Upper lobe of left lung (tissue), 6 donors: ENCODE measurements at regions not wholly inside any gene's neighbourhood (a gene's known extent, or its start where the extent isn't known, plus 50 kb on each side); places are given as distances from the start of the nearest gene placed in this dataset.

Experiments
- ATAC-seq, 2 donors: fragments of 200-7000 bp; cut with Tn5 transposase; one replicate each; pipeline ENCODE4 v1.9.1; 2022; ENCODE audit warnings: mild to moderate bottlenecking in 2 of 2, moderate library complexity in 2 of 2; ENCODE audit not compliant: low FRiP score in 2 of 2
- DNase-seq, 2 donors: peaks; one replicate each; pipeline ENCODE4 v3.0.0-alpha.2; 2019 to 2020
- H3K27ac ChIP-seq, 4 donors: fragments of 200-600 bp; sonication (generic); one replicate each; pipeline ENCODE4 v1.5.1; 2016 to 2019
- H3K27me3 ChIP-seq, 4 donors: fragments of 200-600 bp; sonication (generic); one replicate each; pipeline ENCODE4 v1.5.1; 2017 to 2019
- H3K36me3 ChIP-seq, 4 donors: fragments of 200-600 bp; sonication (generic); one replicate each; pipeline ENCODE4 v1.5.1; 2016 to 2019
- H3K4me1 ChIP-seq, 4 donors: fragments of 200-600 bp; sonication (generic); one replicate each; pipeline ENCODE4 v1.5.1; 2018 to 2019
- H3K4me3 ChIP-seq, 4 donors: fragments of 200-600 bp; sonication (generic); one replicate each; pipeline ENCODE4 v1.5.1; 2017 to 2019; ENCODE audit warnings: mild to moderate bottlenecking in 2 of 4, moderate library complexity in 1 of 4
- H3K9me3 ChIP-seq, 4 donors: fragments of 200-600 bp; sonication (generic); one replicate each; pipeline ENCODE4 v1.5.1; 2018 to 2019
- CTCF ChIP-seq, 6 experiments: fragments of 450-650 bp in 4 of 6; fragments of 200-600 bp in 2 of 6; sonication (generic) in 2 of 6; IDR thresholded peaks; one replicate each; pipeline ENCODE4 v1.5.1; 2016 to 2019; ENCODE audit warnings: antibody characterized with exemption in 6 of 6
- EP300 ChIP-seq, 4 donors: sonication (generic); formaldehyde crosslinking; IDR thresholded peaks; one replicate each; pipeline ENCODE4 v1.5.1; 2017; ENCODE audit warnings: antibody characterized with exemption in 4 of 4, control low read depth in 2 of 4
- POLR2A ChIP-seq, 4 donors: fragments of 450-650 bp; IDR thresholded peaks; one replicate each; pipeline ENCODE4 v1.5.1; 2016 to 2017; ENCODE audit warnings: antibody characterized with exemption in 4 of 4, mild to moderate bottlenecking in 2 of 4
- POLR2AphosphoS5 ChIP-seq, 2 donors: sonication (generic); formaldehyde crosslinking; IDR thresholded peaks; one replicate each; pipeline ENCODE4 v1.5.1; 2017; ENCODE audit warnings: antibody characterized with exemption in 2 of 2
- WGBS, 2 donors: methylation state at CpG; one replicate each; pipeline ENCODE4 v1.1.5; 2017 to 2018; 5-methylcytosine and 5-hydroxymethylcytosine counted together
- donor health status: DM: no; HTN: no; CAD: no; lungs with moderate emphysema.
- donor health status: DM: no; HTN: yes; CAD: no; lungs with severe emphysema.

GRCh38 chr5:36384845-36385244 is 83.1 kb upstream of the RANBP3L start:
- peaks cover 0 to 17% (median 3%) of the 10 kb centered on the region in 4 donors for H3K4me1 ChIP-seq
- no peak for DNase-seq
- peak overlapping the region in 1 of 4 donors; percentile 2 for H3K27ac ChIP-seq
- TF ChIP-seq POLR2AphosphoS5 (IDR thresholded peaks at IDR 0.05) = peak in 1 of 2 donors; percentile 14
- no peak for TF ChIP-seq POLR2A (IDR thresholded peaks at IDR 0.05)
- TF ChIP-seq EP300 (IDR thresholded peaks at IDR 0.05) = no peak
- no peak for TF ChIP-seq CTCF (IDR thresholded peaks at IDR 0.05)
- 23 to 26% methylated on average over 3 of the region's 3 CpGs for WGBS, 2 donors
- no peaks in the 10 kb centered on the region for H3K27me3 ChIP-seq
- ATAC-seq = no peak
- no peaks in the 10 kb centered on the region for H3K9me3 ChIP-seq
- no peak overlapping the region for H3K4me3 ChIP-seq
- H3K36me3 ChIP-seq = no peaks in the 10 kb centered on the region

GRCh38 chr5:36385495-36385894 is 83.8 kb upstream of the RANBP3L start:
- Histone ChIP-seq H3K36me3 (no peaks in the 10 kb centered on the region), H3K4me3 (no peak overlapping the region), H3K27ac (no peak overlapping the region), H3K27me3 (no peaks in the 10 kb centered on the region), H3K4me1 (peaks cover 0 to 17% (median 3%) of the 10 kb centered on the region in 4 donors), H3K9me3 (no peaks in the 10 kb centered on the region)
- WGBS, 2 donors = 93 to 94% methylated on average over 2 of the region's 2 CpGs
- TF ChIP-seq EP300 (IDR thresholded peaks at IDR 0.05) (no peak), POLR2AphosphoS5 (IDR thresholded peaks at IDR 0.05) (no peak), POLR2A (IDR thresholded peaks at IDR 0.05) (no peak), CTCF (IDR thresholded peaks at IDR 0.05) (no peak)
- no peak for DNase-seq
- no peak for ATAC-seq

GRCh38 chr5:36388288-36388687 is 86.6 kb upstream of the RANBP3L start:
- Histone ChIP-seq H3K27ac (no peak overlapping the region), H3K36me3 (no peaks in the 10 kb centered on the region), H3K9me3 (no peaks in the 10 kb centered on the region), H3K4me1 (peaks cover 0 to 17% (median 8%) of the 10 kb centered on the region in 4 donors), H3K4me3 (no peak overlapping the region), H3K27me3 (no peaks in the 10 kb centered on the region)
- TF ChIP-seq POLR2A (IDR thresholded peaks at IDR 0.05) (no peak), CTCF (IDR thresholded peaks at IDR 0.05) (no peak), EP300 (IDR thresholded peaks at IDR 0.05) (no peak)
- ATAC-seq (no peak), DNase-seq (no peak)
- WGBS, 2 donors = 79 to 82% methylated on average over 4 of the region's 4 CpGs

- H3K27me3 ChIP-seq = no peaks in the 10 kb centered on the region
- WGBS, 2 donors = 28 to 32% methylated on average over 4 of the region's 4 CpGs
- no peak overlapping the region for H3K4me3 ChIP-seq
- no peaks in the 10 kb centered on the region for H3K36me3 ChIP-seq
- H3K27ac ChIP-seq = no peak overlapping the region
- DNase-seq (peak in 1 of 2 donors; percentile 50), ATAC-seq (peak in 1 of 2 donors; percentile 78)
- H3K4me1 ChIP-seq = peaks cover 0 to 17% (median 8%) of the 10 kb centered on the region in 4 donors
- TF ChIP-seq POLR2A (IDR thresholded peaks at IDR 0.05) (no peak), POLR2AphosphoS5 (IDR thresholded peaks at IDR 0.05) (no peak), EP300 (IDR thresholded peaks at IDR 0.05) (no peak), CTCF (IDR thresholded peaks at IDR 0.05) (no peak)
- H3K9me3 ChIP-seq = no peaks in the 10 kb centered on the region
These were observed 87.5 kb upstream of the RANBP3L start for GRCh38 chr5:36389245-36389644.

- no peak for TF ChIP-seq POLR2A (IDR thresholded peaks at IDR 0.05)
- TF ChIP-seq POLR2AphosphoS5 (IDR thresholded peaks at IDR 0.05) = no peak
- TF ChIP-seq EP300 (IDR thresholded peaks at IDR 0.05) = no peak
- no peaks in the 10 kb centered on the region for H3K27me3 ChIP-seq
- ATAC-seq (no peak), DNase-seq (no peak)
- H3K4me1 ChIP-seq = peaks cover 0 to 12% (median 8%) of the 10 kb centered on the region in 4 donors
- peak overlapping the region in 1 of 4 donors; percentile 29 for H3K27ac ChIP-seq
- H3K4me3 ChIP-seq = no peak overlapping the region
- H3K9me3 ChIP-seq = no peaks in the 10 kb centered on the region
- H3K36me3 ChIP-seq = no peaks in the 10 kb centered on the region
- WGBS, 2 donors = 59 to 75% methylated on average over 9 of the region's 9 CpGs
These were observed 88.9 kb upstream of the RANBP3L start for GRCh38 chr5:36390640-36391039.
